ENCODE measurements at regions not wholly inside any gene's neighbourhood (a gene's known extent, or its start where the extent isn't known, plus 50 kb on each side); places are given as distances from the start of the nearest gene placed in this dataset.
"Not testable (repeated sequence)": the region's sequence is repeated elsewhere in the genome, so short reads cannot be mapped to it uniquely, and the experiment has no call there.

GRCh38 chr2:83115155-83115554 lies 1343.9 kb downstream of the SUCLG1 start:
- TF ChIP-seq, protein P1, sequence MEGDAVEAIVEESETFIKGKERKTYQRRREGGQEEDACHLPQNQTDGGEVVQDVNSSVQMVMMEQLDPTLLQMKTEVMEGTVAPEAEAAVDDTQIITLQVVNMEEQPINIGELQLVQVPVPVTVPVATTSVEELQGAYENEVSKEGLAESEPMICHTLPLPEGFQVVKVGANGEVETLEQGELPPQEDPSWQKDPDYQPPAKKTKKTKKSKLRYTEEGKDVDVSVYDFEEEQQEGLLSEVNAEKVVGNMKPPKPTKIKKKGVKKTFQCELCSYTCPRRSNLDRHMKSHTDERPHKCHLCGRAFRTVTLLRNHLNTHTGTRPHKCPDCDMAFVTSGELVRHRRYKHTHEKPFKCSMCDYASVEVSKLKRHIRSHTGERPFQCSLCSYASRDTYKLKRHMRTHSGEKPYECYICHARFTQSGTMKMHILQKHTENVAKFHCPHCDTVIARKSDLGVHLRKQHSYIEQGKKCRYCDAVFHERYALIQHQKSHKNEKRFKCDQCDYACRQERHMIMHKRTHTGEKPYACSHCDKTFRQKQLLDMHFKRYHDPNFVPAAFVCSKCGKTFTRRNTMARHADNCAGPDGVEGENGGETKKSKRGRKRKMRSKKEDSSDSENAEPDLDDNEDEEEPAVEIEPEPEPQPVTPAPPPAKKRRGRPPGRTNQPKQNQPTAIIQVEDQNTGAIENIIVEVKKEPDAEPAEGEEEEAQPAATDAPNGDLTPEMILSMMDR (IDR thresholded peaks at IDR 0.05; ENCODE audit: extremely low read depth, missing control alignments) = no peak
- DNase-seq (ENCODE audit: low spot score) = no peak

- DNase-seq (ENCODE audit: low spot score) = no peak
- TF ChIP-seq, protein P1 (IDR thresholded peaks at IDR 0.05; ENCODE audit: extremely low read depth, missing control alignments) = no peak
Measured at GRCh38 chr2:83113953-83114352, 1345.1 kb downstream of the SUCLG1 start.

DNA sequence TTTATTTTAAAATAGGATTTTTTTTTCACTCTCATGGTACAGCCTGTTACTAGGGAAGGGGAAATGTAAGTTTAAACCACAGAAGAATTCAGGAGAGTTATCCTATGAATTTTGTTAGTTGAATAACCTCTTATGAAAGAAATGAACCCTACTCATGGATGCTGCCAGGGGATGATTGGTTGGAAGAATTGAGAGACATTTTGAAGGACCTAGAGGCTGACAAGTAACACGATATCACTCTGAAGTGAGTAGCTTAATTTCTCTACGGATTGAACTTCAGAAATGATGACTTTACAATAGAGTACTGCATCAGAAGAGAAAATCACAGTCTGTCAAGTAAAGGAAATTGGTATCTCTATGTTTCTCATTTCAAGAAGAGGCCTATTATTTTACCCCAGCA lies 1346.2 kb downstream of the SUCLG1 start:
- DNase-seq (ENCODE audit: low spot score) = no peak
- TF ChIP-seq, protein P1 (IDR thresholded peaks at IDR 0.05; ENCODE audit: extremely low read depth, missing control alignments) = no peak

- DNase-seq (ENCODE audit: low spot score) = no peak
- TF ChIP-seq, protein P1 (IDR thresholded peaks at IDR 0.05; ENCODE audit: extremely low read depth, missing control alignments) = no peak
Measured at GRCh38 chr2:83109284-83109683, 1349.8 kb downstream of the SUCLG1 start.

DNA sequence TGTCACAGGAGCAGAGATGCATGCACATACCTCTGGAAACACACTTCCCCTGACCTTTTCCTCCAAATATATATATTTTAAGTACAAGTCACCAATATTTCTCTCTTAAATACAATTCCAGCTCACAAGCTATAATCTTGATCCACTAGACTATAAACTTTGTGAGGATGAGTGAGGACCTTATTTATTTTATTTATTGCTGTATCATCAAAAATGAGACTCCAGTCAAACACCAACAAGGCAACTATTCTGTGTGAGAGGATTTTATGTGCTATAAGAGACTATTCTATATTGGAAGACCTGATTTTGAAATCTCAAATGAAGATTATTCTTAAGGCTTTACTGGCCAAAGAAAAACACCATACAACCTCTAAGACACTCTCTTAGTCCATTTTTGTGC lies 1352.2 kb downstream of the SUCLG1 start:
- no peak for DNase-seq (ENCODE audit: low spot score)
- TF ChIP-seq, protein P1 (IDR thresholded peaks at IDR 0.05; ENCODE audit: extremely low read depth, missing control alignments) = no peak

DNA sequence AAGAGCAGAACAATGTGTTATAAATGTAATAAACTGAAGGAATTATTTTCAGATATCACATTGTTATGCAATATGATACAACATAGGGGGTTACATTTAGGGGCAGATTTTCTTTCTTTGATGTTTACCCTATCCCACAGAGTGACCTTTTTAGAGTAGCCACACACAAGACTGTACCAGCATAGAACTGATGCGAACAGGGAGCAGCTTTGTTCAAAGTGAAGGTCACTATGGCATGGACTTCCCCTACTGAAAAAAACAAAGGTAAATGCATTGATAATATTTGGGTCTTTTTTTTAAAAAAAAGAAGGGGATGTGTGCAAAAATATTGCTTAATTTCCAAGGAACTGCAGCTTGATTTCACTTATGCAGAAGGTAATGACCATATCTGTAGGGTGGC lies 1354.9 kb downstream of the SUCLG1 start:
- no peak for DNase-seq (ENCODE audit: low spot score)
- TF ChIP-seq, protein P1 (IDR thresholded peaks at IDR 0.05; ENCODE audit: extremely low read depth, missing control alignments) = no peak

GRCh38 chr2:83103613-83104012 lies 1355.5 kb downstream of the SUCLG1 start:
- DNase-seq (ENCODE audit: low spot score) = no peak
- TF ChIP-seq, protein P1 (IDR thresholded peaks at IDR 0.05; ENCODE audit: extremely low read depth, missing control alignments) = no peak

- not testable (repeated sequence) for DNase-seq (ENCODE audit: low spot score)
Measured at GRCh38 chr2:83089051-83089450, 1370.0 kb downstream of the SUCLG1 start.

Measured in GM20000 (cell line).